ENCODE measurements at regions not wholly inside any gene's neighbourhood (a gene's known extent, or its start where the extent isn't known, plus 50 kb on each side); places are given as distances from the start of the nearest gene placed in this dataset.

DNA sequence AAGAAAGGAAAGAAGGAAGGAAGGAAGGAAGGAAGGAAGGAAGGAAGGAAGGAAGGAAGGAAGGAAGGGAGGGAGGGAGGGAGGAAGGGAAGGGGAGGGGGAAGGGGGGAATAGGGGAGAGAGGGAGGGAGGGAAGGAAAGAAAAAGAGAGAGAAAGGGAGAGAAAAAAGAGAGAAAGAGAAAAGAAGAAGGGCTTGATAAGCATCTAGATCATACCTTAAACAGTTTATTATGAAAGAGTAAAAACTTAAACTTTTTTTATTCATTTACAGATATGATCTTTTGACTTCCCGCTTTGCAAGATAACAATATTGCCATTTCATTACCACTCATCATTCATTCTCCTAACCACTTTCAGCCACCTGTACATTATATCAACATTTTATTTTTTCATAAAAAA lies 53.6 kb upstream of the TMEM106B start:
- no peak for TF ChIP-seq POLR2AphosphoS5 (IDR thresholded peaks at IDR 0.05)
- TF ChIP-seq, protein P1, sequence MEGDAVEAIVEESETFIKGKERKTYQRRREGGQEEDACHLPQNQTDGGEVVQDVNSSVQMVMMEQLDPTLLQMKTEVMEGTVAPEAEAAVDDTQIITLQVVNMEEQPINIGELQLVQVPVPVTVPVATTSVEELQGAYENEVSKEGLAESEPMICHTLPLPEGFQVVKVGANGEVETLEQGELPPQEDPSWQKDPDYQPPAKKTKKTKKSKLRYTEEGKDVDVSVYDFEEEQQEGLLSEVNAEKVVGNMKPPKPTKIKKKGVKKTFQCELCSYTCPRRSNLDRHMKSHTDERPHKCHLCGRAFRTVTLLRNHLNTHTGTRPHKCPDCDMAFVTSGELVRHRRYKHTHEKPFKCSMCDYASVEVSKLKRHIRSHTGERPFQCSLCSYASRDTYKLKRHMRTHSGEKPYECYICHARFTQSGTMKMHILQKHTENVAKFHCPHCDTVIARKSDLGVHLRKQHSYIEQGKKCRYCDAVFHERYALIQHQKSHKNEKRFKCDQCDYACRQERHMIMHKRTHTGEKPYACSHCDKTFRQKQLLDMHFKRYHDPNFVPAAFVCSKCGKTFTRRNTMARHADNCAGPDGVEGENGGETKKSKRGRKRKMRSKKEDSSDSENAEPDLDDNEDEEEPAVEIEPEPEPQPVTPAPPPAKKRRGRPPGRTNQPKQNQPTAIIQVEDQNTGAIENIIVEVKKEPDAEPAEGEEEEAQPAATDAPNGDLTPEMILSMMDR (IDR thresholded peaks at IDR 0.05), result no peak

Data from stomach (tissue), 4 donors.